ENCODE measurements at regions not wholly inside any gene's neighbourhood (a gene's known extent, or its start where the extent isn't known, plus 50 kb on each side); places are given as distances from the start of the nearest gene placed in this dataset.

GRCh38 chr15:53910852-53911251 lies 67.4 kb upstream of the UNC13C start:
- no peak for TF ChIP-seq CTCF (optimal IDR thresholded peaks at IDR 0.05 in 1 of 3, IDR thresholded peaks at IDR 0.05 in 1 of 3, conservative IDR thresholded peaks at IDR 0.05 in 1 of 3; ENCODE audit: extremely low read depth in 1 of 3, insufficient read depth in 2 of 3, low read length in 3 of 3)
- no peak for TF ChIP-seq EZH2 (IDR thresholded peaks at IDR 0.05; ENCODE audit: low read length)
